IPS-20b (cell line): ENCODE measurements at regions not wholly inside any gene's neighbourhood (a gene's known extent, or its start where the extent isn't known, plus 50 kb on each side); places are given as distances from the start of the nearest gene placed in this dataset.

Experiments used
- H3K27ac ChIP-seq: one replicate; pipeline ENCODE4 v1.5.1; 2013; ENCODE audit warnings: low read length
- H3K27me3 ChIP-seq: 2 replicates; pipeline ENCODE4 v1.6.1; 2013; ENCODE audit warnings: mild to moderate bottlenecking, low read length, inconsistent platforms; ENCODE audit not compliant: insufficient read depth
- H3K36me3 ChIP-seq: 2 replicates; pipeline ENCODE4 v1.6.1; 2013; ENCODE audit warnings: low read depth, mild to moderate bottlenecking, inconsistent platforms, low read length, moderate library complexity; ENCODE audit not compliant: insufficient read depth
- H3K4me1 ChIP-seq: 2 replicates; pipeline ENCODE4 v1.6.1; 2013; ENCODE audit warnings: mild to moderate bottlenecking, control low read depth, inconsistent platforms, low read length, moderate library complexity; ENCODE audit not compliant: insufficient read depth
- H3K4me3 ChIP-seq: 2 replicates; pipeline ENCODE4 v1.5.1; 2013; ENCODE audit warnings: mild to moderate bottlenecking, low read length, inconsistent platforms
- H3K9ac ChIP-seq: 2 replicates; pipeline ENCODE4 v1.6.1; 2013; ENCODE audit warnings: low read depth, mild to moderate bottlenecking, inconsistent platforms, low read length, moderate library complexity
- H3K9me3 ChIP-seq: 2 replicates; pipeline ENCODE4 v1.6.1; 2013; ENCODE audit warnings: mild to moderate bottlenecking, low read depth, low read length, inconsistent platforms; ENCODE audit not compliant: insufficient read depth

DNA sequence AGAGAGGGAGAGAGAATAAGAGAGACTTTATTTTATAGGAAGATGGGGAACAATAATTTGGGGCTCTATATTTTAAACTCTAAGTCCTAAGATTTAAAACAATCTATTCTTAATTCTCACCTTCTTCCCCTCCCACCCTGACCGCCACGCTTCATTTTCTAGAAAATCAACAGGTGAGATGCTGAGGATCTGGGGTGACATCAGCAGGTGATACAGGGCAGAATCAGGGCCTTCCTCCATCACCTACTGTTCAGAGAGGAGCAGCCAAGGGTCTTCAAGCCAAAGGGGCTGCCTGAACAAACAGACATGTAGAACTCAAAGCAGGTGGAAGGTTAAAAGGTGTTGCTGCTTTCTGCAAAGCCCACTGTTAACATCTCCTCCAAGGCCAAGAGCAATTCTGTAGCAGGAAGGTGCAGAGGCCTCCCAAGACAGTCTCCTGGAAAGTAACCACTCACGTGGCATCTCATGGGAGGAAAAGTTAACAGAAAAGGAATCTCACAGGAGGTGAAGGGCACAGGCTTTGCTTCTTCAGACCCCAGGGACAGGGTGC lies 183.6 kb upstream of the TLE3 start:
- Histone ChIP-seq H3K4me1 (peaks cover 9% of the 10 kb centered on the region; the same call in 1 of the 2 replicates), H3K36me3 (no peaks in the 10 kb centered on the region), H3K4me3 (no peak overlapping the region), H3K27ac (no peak overlapping the region), H3K27me3 (no peaks in the 10 kb centered on the region), H3K9ac (no peak overlapping the region), H3K9me3 (no peaks in the 10 kb centered on the region)

DNA sequence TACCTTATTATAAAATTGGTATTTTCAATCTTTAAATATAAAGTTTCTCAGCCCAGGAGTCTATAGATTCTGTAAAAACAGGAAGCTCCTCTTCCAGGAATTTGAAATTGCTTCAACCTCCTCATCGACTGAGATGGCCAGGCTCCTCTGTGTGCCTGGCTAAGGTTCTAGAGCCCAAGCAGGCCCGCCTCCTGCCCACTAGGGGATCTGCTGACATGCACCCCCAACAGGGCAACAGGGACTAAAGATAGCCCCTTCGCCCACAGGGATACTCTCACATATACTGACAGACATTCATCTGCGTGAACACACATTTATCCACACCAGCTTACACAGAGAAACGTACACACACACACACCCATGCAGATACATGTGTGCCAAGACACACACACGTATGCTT lies 183.1 kb upstream of the TLE3 start:
- Histone ChIP-seq H3K27me3 (no peaks in the 10 kb centered on the region), H3K9ac (no peak overlapping the region), H3K4me1 (peaks cover 7% of the 10 kb centered on the region; the same call in 1 of the 2 replicates), H3K9me3 (no peaks in the 10 kb centered on the region), H3K4me3 (no peak overlapping the region), H3K36me3 (no peaks in the 10 kb centered on the region), H3K27ac (no peak overlapping the region)

DNA sequence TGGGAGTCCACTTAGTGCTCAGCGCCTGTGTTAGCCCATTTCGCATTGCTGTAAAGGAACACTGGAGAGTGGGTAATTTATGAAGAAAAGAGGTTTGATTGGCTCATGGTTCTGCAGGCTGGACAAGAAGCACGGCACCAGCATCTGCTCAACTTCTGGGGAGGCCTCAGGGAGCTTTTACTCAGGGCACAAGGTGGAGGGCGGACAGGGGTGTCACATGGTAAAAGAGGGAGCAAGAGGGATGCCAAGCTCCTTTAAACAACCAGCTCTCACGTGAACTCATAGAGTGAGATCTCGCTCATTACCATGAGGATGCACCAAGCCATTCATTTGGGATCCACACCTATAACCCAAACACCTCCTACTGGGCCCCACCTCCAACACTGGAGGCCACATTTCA lies 181.4 kb upstream of the TLE3 start:
- H3K9me3 ChIP-seq: no peaks in the 10 kb centered on the region

DNA sequence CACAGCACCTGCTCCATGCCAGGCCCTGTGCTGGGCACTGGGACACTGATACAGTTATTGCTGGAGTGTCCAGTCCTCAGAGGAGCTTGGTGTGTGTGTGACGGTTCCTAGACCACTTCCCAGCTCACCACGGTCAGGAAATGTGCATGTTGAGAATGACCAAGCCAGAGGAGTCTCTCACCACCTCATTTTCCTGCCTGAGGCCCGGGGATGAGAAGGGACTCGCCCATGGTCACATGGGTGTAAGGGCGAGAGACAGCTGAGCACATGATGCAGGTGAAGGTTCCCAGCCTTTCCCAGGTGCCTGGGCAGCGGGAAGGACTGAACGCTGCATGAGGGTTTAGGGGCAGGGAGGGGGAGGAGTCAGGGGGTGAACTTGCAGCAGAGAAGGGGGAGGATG lies 180.9 kb upstream of the TLE3 start:
- H3K27ac ChIP-seq: no peak overlapping the region
- H3K9ac ChIP-seq: no peak overlapping the region
- H3K4me1 ChIP-seq: no peaks in the 10 kb centered on the region
- no peaks in the 10 kb centered on the region for H3K9me3 ChIP-seq
- H3K36me3 ChIP-seq: no peaks in the 10 kb centered on the region
- H3K4me3 ChIP-seq: no peak overlapping the region
- no peaks in the 10 kb centered on the region for H3K27me3 ChIP-seq

More for the DNA sequence above, 181.4 kb upstream of the TLE3 start:
- H3K27me3 ChIP-seq: no peaks in the 10 kb centered on the region
- H3K27ac ChIP-seq: no peak overlapping the region
- no peak overlapping the region for H3K9ac ChIP-seq
- no peaks in the 10 kb centered on the region for H3K4me1 ChIP-seq
- no peak overlapping the region for H3K4me3 ChIP-seq
- H3K36me3 ChIP-seq: no peaks in the 10 kb centered on the region

DNA sequence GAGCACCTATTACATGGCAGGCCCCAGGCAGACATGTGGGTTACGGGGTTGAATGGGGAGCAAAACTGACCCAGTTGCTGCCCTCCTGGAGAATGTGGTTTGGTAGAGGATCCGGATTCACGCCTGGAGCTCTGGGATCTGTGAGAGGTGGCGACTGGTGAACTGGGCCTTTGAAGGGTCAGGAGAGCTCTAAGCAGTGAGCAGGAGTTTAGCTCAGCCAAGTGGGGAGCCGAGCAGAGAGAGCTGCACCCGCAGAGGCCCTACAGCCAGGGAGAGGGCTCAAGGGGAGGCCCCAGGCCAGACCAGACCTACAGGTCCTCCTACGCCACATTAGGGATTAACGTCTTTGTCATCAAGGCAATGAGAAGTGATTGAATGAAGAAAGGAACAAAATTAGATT lies 179.8 kb upstream of the TLE3 start:
- Histone ChIP-seq H3K9me3 (no peaks in the 10 kb centered on the region), H3K9ac (no peak overlapping the region), H3K4me3 (no peak overlapping the region)

DNA sequence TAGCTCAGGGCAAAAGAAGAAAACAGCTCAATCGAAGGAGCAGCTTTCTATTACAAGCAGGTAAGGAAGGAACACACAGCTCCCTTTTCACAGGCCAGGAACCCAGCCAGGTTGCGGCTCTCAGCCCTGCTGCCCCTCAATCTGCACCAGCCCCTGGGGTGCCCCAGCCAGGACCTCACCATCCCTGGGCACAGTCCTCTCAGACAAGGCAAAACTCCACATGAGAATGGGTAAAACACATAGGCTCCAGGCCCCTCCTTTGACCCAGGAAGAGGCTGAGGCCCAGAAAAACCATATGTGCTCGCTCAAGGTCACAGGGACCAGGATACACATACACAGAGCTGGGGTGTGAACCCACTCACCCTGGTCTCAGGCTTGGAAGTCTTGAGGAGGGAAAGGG lies 178.7 kb upstream of the TLE3 start:
- Histone ChIP-seq H3K9me3 (no peaks in the 10 kb centered on the region), H3K4me3 (no peak overlapping the region)

More for the DNA sequence above, 179.8 kb upstream of the TLE3 start:
- Histone ChIP-seq H3K4me1 (no peaks in the 10 kb centered on the region), H3K36me3 (no peaks in the 10 kb centered on the region), H3K27me3 (no peaks in the 10 kb centered on the region), H3K27ac (no peak overlapping the region)

DNA sequence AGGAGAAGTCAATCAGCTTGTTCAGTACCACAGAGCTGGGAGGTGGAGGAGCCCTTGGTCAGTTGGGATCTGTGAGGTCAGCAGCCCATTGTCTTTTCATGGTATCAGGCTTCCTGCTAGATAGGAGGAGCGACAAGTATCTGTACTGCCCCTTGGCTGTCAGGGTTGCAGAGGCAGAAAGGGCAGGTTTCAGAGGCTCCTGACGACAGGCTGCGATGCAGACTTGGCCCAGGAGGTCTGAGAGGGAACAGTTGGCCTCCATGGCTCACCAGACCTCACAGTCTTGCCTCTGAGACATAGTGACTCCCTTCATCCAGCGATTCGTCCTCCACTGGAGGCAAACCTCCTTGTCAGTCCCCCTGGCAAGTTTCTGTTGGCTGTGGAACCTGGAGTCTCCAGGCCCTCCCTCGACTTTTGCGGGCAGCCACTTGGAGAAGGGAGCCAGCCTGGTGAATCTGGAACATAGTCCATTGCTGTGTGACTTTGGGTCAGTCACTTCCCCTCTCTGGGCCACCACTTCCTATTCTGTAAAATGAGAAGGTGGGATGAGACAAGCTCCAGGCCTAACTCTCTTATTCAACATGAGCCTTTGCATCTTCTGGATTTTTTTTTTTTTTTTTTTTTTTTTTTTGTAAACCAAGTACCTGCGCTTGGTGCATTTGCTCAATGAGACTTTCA lies 177.9 kb upstream of the TLE3 start:
- no peaks in the 10 kb centered on the region for H3K36me3 ChIP-seq
- 0 out of 2 replicates have a peak, but pooled peaks cover 3% of the 10 kb centered on the region for H3K27me3 ChIP-seq
- H3K9me3 ChIP-seq: no peaks in the 10 kb centered on the region
- H3K4me1 ChIP-seq: peaks cover 8% of the 10 kb centered on the region; the same call in 1 of the 2 replicates
- H3K27ac ChIP-seq: no peak overlapping the region
- no peak overlapping the region for H3K9ac ChIP-seq
- H3K4me3 ChIP-seq: no peak overlapping the region

More for the DNA sequence above, 178.7 kb upstream of the TLE3 start:
- H3K27ac ChIP-seq: no peak overlapping the region
- 0 out of 2 replicates have a peak, but pooled peaks cover 3% of the 10 kb centered on the region for H3K27me3 ChIP-seq
- H3K9ac ChIP-seq: no peak overlapping the region
- peaks cover 6% of the 10 kb centered on the region; the same call in 1 of the 2 replicates for H3K4me1 ChIP-seq
- H3K36me3 ChIP-seq: no peaks in the 10 kb centered on the region

DNA sequence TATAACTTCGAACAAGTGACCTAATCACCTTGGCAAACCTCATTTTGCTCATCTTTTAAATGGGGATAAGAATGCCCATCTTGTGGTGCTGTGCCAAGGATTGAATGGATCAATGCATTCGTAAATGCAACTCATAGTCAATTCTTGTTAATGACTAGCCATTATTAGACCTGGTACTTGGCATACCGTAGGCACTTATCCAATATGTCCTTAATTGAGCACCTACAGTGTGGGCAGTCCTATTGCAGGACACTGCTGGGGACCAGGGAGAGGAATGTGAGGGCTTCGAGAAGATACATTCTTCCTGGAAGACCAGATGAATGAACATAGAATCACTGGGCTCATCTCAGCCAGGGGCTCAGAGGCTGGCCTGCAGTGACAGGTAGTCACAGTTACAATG lies 177.2 kb upstream of the TLE3 start:
- Histone ChIP-seq H3K27ac (no peak overlapping the region), H3K36me3 (no peaks in the 10 kb centered on the region), H3K4me1 (peaks cover 8% of the 10 kb centered on the region; the same call in 1 of the 2 replicates), H3K27me3 (peaks cover 3% of the 10 kb centered on the region; the same call in 1 of the 2 replicates), H3K9ac (no peak overlapping the region), H3K4me3 (no peak overlapping the region), H3K9me3 (no peaks in the 10 kb centered on the region)

DNA sequence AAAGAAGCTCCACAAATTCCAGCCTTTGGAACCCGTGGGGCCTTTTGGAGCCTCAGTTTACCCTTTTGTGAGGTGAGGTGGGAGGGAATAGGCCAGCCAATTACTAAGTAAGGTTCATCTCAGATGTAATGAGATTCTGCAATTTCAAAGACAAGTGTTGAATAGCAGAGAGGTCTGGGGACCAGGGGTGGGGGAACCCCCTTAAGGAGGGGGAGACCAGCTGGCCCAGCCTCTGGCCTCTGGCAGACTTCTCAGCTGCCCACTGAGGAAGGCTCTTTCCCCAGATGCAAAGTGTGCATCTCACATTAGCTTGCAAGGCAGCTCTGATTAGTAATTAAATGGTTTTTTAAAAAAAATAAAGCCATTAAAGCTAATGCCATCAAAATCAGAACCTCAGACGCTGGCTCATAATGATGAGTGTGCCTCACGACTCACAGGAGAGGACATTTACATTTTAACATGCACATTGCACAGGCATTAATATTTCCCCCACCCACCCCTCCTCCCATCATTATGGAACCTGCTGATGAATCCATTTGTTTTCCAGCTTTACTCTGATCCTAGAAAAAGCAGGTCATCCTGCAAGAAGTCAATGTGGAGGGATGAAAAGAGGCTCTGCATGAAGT lies 176.7 kb upstream of the TLE3 start:
- no peaks in the 10 kb centered on the region for H3K36me3 ChIP-seq
- no peak overlapping the region for H3K9ac ChIP-seq
- peaks cover 8% of the 10 kb centered on the region; the same call in 1 of the 2 replicates for H3K4me1 ChIP-seq
- H3K27ac ChIP-seq: no peak overlapping the region
- H3K27me3 ChIP-seq: peaks cover 3% of the 10 kb centered on the region; the same call in 1 of the 2 replicates
- H3K4me3 ChIP-seq: no peak overlapping the region
- H3K9me3 ChIP-seq: no peaks in the 10 kb centered on the region

DNA sequence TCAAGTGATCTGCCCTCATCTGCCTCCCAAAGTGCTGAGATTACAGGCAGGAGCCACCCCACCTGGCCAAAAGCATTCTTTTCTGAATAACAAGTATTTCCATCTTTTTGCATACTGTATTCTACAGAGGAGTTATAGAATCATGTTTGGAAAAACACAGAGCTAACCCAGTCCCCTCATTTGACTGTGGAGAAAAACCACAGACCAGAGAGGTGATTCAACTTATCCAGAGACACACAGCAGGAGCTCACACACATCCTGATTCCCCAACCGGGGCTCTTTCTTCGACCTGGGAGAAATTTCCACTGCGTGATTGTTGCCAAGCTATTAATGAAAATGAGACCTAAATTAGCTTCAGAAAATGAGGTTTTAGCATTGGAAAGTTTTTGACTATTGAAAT lies 176.1 kb upstream of the TLE3 start:
- H3K4me1 ChIP-seq: peaks cover 8% of the 10 kb centered on the region; the same call in 1 of the 2 replicates

DNA sequence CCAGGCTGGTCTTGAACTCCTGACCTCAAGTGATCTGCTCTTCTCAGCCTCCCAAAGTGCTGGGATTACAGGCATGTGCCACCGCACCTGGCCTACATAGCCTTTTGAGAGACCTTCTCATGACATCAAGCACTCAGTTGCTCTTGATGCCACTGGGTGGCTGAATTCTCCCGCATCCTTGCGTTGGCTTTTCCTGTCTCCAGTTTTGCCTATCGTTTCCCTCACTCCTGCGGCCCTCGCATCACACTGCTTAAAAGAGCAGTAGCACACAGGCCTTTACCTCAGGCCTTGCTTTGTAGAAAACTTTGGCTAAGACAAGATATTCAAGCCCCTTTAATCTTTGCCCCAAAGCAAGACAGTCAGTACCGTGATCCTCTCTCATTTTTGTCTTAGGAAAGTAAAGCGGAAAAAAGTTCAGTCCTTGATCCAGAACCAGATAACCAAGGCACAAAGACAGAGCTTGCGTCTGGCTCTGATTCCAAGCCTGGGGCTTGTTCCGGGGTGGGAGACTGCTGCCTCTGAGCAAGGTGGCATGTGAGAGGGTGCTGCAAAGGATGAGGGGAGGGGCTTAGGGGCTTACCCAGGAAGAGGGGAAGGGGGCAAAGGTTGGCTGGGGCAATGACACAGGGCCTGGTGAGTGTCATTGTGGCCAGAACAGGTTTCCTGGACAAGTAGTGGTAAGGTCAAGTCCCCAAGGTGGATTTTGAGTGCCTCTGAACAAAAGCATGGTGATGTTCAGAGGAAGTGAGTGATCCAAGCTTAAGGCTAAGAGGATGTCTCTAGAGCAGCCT lies 175.0 kb upstream of the TLE3 start:
- H3K4me3 ChIP-seq: no peak overlapping the region
- no peaks in the 10 kb centered on the region for H3K9me3 ChIP-seq
- peaks cover 8% of the 10 kb centered on the region; the same call in 1 of the 2 replicates for H3K4me1 ChIP-seq
- no peak overlapping the region for H3K9ac ChIP-seq
- H3K27me3 ChIP-seq: peaks cover 3% of the 10 kb centered on the region; the same call in 1 of the 2 replicates
- H3K36me3 ChIP-seq: no peaks in the 10 kb centered on the region
- no peak overlapping the region for H3K27ac ChIP-seq

More for the DNA sequence above, 176.1 kb upstream of the TLE3 start:
- Histone ChIP-seq H3K9me3 (no peaks in the 10 kb centered on the region), H3K27me3 (peaks cover 3% of the 10 kb centered on the region; the same call in 1 of the 2 replicates), H3K9ac (no peak overlapping the region), H3K4me3 (no peak overlapping the region), H3K36me3 (no peaks in the 10 kb centered on the region), H3K27ac (no peak overlapping the region)
